Amniotic stem cell (primary cell): ENCODE measurements at regions not wholly inside any gene's neighbourhood (a gene's known extent, or its start where the extent isn't known, plus 50 kb on each side); places are given as distances from the start of the nearest gene placed in this dataset.
"Not testable (repeated sequence)": the region's sequence is repeated elsewhere in the genome, so short reads cannot be mapped to it uniquely, and the experiment has no call there.

Source experiments
- DNase-seq: peaks from one replicate; lab custom pipeline; 2025; lab: John Stamatoyannopoulos, UW

GRCh38 chr18:38663270-38663669, 1097.7 kb upstream of the CELF4 start:
- DNase-seq: no peak

- no peak for DNase-seq
These were observed 1089.3 kb upstream of the CELF4 start for GRCh38 chr18:38654946-38655345.

- DNase-seq: no peak
These were observed 1086.1 kb upstream of the CELF4 start for GRCh38 chr18:38651736-38652135.

GRCh38 chr18:38648179-38648578, 1082.6 kb upstream of the CELF4 start:
- DNase-seq: no peak

- no peak for DNase-seq
These were observed 1080.7 kb upstream of the CELF4 start for GRCh38 chr18:38646296-38646695.

GRCh38 chr18:38644875-38645641, 1079.5 kb upstream of the CELF4 start:
- no peak for DNase-seq

GRCh38 chr18:38642711-38643110, 1077.1 kb upstream of the CELF4 start:
- DNase-seq: no peak

GRCh38 chr18:38639700-38640099, 1074.1 kb upstream of the CELF4 start:
- DNase-seq: not testable (repeated sequence)

GRCh38 chr18:38635709-38636430, 1070.3 kb upstream of the CELF4 start:
- DNase-seq: no peak

GRCh38 chr18:38634117-38634516, 1068.5 kb upstream of the CELF4 start:
- DNase-seq: no peak

- DNase-seq: no peak
These were observed 1067.7 kb upstream of the CELF4 start for GRCh38 chr18:38633333-38633732.

- DNase-seq: no peak
These were observed 1053.5 kb upstream of the CELF4 start for GRCh38 chr18:38619129-38619528.

- DNase-seq: no peak
These were observed 1050.7 kb upstream of the CELF4 start for GRCh38 chr18:38616306-38616705.

GRCh38 chr18:38612904-38613303, 1047.3 kb upstream of the CELF4 start:
- no peak for DNase-seq

GRCh38 chr18:38611036-38611964, 1045.7 kb upstream of the CELF4 start:
- DNase-seq: no peak

GRCh38 chr18:38606841-38607240, 1041.2 kb upstream of the CELF4 start:
- no peak for DNase-seq

GRCh38 chr18:38602341-38602740, 1036.7 kb upstream of the CELF4 start:
- no peak for DNase-seq

GRCh38 chr18:38587571-38587970, 1022.0 kb upstream of the CELF4 start:
- DNase-seq: no peak

- DNase-seq: no peak
These were observed 1020.7 kb upstream of the CELF4 start for GRCh38 chr18:38586327-38586726.

- no peak for DNase-seq
These were observed 1014.2 kb upstream of the CELF4 start for GRCh38 chr18:38579764-38580163.

- no peak for DNase-seq
These were observed 1011.3 kb upstream of the CELF4 start for GRCh38 chr18:38576916-38577315.

GRCh38 chr18:38576349-38576748, 1010.8 kb upstream of the CELF4 start:
- DNase-seq: no peak
